GM04504 (cell line): ENCODE measurements at regions not wholly inside any gene's neighbourhood (a gene's known extent, or its start where the extent isn't known, plus 50 kb on each side); places are given as distances from the start of the nearest gene placed in this dataset.

ENCODE experiments used
- DNase-seq: peaks from one replicate; pipeline ENCODE4 v3.0.0-alpha.2; 2012; ENCODE audit warnings: low read depth

GRCh38 chr6:8276148-8276547, 159.2 kb downstream of the SLC35B3 start:
- DNase-seq = no peak

GRCh38 chr6:8275667-8276066, 159.7 kb downstream of the SLC35B3 start:
- no peak for DNase-seq

- no peak for DNase-seq
Measured at GRCh38 chr6:8274226-8274625, 161.1 kb downstream of the SLC35B3 start.

DNA sequence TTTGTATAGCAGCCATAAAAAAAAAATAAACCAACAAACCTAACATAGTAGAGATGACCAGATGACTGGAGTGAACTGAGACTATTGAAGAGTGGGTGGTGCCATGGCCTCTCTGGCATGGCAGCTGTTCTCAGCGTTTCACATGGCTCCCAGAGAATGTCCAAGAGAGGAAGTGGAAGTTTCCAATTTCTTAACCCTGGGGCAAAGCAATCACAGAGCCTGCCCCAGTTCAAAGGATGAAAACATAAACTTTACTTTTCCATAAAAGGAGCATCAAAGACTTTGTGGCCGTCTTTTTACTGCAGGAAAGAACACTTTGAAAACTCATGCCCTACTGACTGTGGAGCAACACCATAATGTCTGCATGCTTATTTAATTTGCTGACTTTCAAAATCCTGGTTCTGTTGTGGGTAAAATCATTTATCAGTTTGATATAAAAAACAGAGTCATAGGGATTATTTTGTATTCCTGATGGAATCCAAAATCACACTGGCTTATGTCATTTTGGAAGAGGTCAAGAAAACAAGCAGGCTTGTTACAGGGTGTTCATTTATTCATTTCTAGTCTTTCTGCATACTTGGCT, 165.4 kb downstream of the SLC35B3 start:
- no peak for DNase-seq

- DNase-seq = no peak
Measured at GRCh38 chr6:8269094-8269493, 166.3 kb downstream of the SLC35B3 start.

GRCh38 chr6:8268606-8269005, 166.3 kb upstream of the EEF1E1 start:
- no peak for DNase-seq

DNA sequence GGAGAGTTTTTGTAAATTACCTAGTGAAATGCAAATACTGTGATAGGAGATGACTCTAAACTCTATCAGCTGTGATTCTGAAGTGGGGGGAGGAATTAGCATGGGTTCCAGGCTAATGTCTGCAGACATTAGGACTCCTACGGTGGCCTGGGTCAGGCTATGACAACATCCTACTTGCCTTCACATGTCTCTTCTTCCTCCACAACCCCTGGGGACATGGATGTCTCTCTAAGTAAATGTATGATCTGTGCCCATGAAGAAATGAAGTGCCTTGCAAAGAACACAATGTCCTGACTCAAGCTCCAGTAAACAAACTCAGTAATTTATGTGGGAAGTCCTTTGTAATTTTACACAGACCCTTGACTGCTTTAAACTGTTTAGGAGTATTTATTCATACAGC, 165.8 kb upstream of the EEF1E1 start:
- no peak for DNase-seq

DNA sequence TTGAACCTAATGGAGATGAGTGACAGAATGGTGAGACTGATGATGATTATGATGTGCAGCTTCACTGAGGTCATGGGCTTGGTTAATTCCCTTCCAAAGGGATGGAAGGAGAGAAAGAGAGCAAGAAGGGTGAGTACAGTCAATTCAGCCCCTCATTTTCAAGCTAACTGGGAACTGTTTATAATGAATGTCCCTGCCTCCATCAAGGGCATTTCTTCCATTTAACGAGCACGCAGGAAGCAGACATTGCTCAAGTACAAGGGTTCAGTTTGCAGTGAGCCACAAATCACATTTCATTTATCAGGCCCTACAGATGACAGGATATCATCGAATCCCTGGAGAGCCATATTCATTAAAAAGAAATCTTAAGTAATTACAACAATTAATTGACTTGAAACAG, 158.3 kb upstream of the EEF1E1 start:
- DNase-seq = no peak

DNA sequence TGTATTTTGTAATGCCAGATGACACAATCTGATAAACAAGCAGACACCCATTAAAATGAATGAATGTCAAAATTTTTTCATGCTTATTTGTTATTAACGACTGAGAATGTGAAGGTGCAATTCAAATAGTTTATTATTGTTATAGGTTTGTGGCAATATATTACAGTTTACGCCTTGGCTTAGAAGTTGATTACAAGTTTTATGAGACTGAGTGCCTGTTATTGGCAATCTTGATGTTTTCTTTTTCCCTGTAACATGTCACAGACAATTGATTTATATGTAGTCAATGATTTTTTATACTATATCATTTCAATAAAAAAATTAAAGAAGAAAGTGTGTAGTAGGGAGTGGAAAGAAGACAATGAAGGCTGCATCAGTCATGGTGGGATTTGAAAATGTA, 144.1 kb upstream of the EEF1E1 start:
- DNase-seq = no peak

GRCh38 chr6:8245726-8246125, 143.4 kb upstream of the EEF1E1 start:
- no peak for DNase-seq

- DNase-seq = no peak
Measured at GRCh38 chr6:8243475-8243874, 141.1 kb upstream of the EEF1E1 start.

GRCh38 chr6:8242885-8243284, 140.5 kb upstream of the EEF1E1 start:
- no peak for DNase-seq

- no peak for DNase-seq
Measured at GRCh38 chr6:8240301-8240700, 138.0 kb upstream of the EEF1E1 start.

DNA sequence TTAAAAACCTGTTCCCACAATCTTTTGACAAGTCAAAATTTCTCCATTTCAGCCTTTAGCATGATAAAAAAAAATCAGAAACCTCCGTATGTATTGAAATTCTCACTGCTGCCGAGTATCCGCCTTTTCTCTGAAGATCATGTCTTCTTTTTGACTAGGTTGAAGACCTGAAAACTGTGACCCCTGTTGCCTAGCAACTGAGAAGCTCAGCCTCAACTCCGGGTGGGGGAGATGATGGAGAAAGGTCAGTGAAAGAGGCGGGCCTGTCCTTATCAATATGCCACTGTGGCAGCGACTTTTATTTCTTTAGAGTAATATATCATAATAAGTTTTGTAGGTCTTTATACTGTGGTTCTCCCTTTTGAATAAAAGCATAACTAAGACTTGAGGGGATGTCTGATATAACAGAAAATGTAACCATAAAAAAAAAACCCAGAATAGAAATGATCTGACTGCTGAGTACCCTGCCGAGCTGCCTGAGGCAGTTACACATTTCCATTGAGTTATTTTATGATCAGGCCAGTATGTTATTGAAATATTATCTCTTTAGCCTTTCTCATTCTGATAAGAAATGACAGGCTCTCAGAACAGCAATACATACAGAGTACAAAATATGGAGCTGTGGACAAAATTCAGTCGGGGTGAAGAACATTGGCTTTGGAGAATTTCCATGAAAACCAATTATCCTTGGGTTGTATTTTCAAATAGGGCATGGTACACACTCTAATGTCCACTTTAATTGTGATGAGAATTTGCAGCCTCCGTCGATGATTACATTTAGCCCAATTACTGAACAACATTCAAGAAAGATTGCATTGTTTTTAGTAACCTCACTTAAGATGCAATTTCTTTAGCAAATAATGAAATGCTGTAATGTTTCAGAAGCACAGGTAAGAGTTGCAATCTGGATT, 136.7 kb upstream of the EEF1E1 start:
- DNase-seq = no peak

DNA sequence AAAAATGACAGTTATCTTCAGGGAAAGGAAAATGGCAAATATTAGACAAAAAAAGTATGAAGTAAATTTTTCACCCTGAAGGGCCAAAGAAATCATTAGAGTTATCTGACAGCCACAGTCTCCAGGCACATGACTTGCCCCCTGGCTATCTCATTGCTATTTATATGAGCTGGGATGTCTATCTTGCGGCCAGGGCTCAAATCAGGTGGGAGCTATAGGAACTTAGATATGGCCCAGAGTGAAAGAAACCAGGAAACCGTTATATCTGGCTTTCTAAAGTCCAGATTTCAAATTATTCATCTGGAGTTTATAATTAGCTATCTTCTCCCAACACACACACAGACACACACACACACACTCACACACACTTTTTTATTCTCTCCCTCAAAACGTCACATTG, 135.3 kb upstream of the EEF1E1 start:
- DNase-seq = no peak

DNA sequence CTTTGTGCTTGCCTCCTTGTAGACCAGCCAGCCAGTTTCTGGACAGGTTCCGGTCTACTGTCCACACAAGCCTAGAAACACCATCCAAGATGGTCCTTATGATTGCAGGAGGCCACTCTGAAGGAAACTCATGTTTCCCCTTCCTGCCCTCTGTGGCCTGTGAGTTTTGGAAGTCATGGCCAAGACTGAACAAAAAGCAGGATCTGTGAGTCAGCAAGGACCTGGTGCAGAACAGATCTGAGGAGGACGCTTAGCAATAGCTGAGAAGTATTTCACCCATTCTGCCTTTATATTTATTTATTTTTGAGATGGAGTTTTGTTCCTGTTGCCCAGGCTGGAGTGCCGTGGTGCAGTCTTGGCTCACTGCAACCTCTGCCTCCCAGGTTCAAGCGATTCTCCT, 134.6 kb upstream of the EEF1E1 start:
- DNase-seq = no peak

DNA sequence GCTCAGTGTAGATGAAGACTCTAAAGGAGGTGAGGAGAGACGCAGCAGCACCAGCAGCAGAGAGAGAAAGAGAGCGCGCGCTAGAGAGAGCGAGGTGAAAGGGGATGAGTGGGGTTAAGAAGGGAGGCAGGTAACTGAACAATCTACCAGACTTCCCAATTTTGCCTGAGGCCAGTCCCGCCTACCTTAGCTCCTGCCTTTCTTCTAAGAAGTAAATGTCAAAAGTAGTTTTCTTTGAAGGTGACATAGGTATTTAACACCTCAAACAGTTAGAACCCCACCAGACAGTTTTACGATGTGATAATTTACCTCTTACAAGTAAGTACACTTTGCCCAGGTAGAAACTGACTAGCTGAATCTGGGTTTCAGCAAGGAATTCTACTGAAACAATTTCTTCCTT, 132.0 kb upstream of the EEF1E1 start:
- no peak for DNase-seq

- no peak for DNase-seq
Measured at GRCh38 chr6:8231956-8232355, 129.6 kb upstream of the EEF1E1 start.

DNA sequence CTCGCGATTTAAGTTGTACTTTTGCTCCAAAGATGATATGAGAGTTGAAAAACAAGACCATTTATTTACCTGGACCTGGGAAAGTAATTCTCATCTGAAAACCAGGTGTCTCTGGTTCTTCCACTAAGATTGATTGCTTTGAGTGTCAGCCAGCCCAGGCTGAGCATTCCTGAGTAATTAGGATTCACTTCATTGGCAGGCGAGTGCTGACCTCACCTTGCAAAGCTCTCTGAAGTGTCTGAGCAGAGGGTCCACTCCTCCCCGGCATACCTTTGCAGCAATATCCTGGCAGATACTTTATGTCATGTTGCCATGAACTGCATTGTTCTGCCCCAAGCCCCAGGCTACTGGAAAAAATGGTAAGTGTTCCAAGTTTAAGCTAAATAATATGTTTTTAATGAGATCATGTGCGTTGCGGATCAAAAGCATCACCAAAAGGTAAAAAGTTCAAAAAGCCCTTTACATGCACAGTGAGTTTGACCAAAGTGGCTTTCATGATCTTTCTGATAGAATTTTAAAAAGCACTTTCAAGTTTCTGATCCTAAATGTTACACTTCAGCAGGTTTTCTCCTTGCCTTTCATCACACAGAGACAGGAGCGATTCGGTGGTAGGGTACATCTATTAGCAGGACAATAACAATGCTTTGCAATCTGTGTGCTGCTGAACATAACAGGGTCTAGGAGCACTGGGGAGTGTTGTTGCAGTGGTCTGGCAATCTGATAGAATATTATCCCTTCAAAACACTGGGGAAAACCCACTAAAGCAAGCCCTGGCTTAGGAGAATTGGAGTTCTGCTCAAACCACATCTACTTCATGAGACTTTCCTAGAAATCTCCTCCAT, 127.8 kb upstream of the EEF1E1 start:
- no peak for DNase-seq

- DNase-seq = no peak
Measured at GRCh38 chr6:8225113-8225512, 122.8 kb upstream of the EEF1E1 start.

DNA sequence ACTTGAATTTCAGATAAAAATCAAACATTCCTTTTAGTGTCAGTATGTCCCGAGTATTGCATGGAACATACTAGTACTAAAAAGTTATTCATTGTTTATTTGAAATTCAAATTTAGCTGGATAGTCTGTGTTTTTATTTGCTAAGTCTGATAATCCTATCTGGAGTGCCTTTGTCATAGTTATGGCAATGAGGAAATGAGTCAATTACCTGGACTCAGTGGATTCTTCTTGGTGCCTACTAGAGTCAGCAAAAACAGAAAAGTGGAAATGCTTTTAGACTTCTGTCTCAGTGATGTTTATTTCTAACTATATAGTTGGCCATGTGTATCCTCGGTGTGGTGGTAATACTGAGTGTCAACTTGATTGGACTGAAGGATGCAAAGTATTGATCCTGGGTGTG, 121.3 kb upstream of the EEF1E1 start:
- DNase-seq = no peak

- DNase-seq = peak; percentile 19
Measured at GRCh38 chr6:8219352-8219943, 117.1 kb upstream of the EEF1E1 start.
